Loucy (cell line): ENCODE measurements at regions not wholly inside any gene's neighbourhood (a gene's known extent, or its start where the extent isn't known, plus 50 kb on each side); places are given as distances from the start of the nearest gene placed in this dataset.
A peak's percentile ranks its signal among the peaks of the same experiment; 100 is the strongest.

Source experiments
- H2AFZ ChIP-seq: fragments of 200-600 bp; sonication (generic); 2 replicates; pipeline ENCODE4 v1.6.0; 2016; ENCODE audit warnings: antibody characterized with exemption, mild to moderate bottlenecking, low read length, moderate library complexity
- H3F3A ChIP-seq: fragments of 200-600 bp; 2 replicates; pipeline ENCODE4 v1.6.0; 2016; ENCODE audit warnings: antibody characterized with exemption, low read depth, mild to moderate bottlenecking
- H3K27me3 ChIP-seq: fragments of 200-600 bp; sonication (generic); 2 replicates; pipeline ENCODE4 v1.6.1; 2014; ENCODE audit warnings: low read length, mild to moderate bottlenecking; ENCODE audit not compliant: insufficient read depth, poor library complexity, severe bottlenecking
- H3K36me3 ChIP-seq: fragments of 200-600 bp; sonication (generic); 2 replicates; pipeline ENCODE4 v1.6.1; 2016; ENCODE audit warnings: low read length; ENCODE audit not compliant: insufficient read depth
- H3K4me1 ChIP-seq: fragments of 200-600 bp; sonication (generic); 2 replicates; pipeline ENCODE4 v1.5.1; 2014; ENCODE audit warnings: low read length, mild to moderate bottlenecking; ENCODE audit not compliant: insufficient read depth, poor library complexity, severe bottlenecking
- H3K4me2 ChIP-seq: fragments of 200-600 bp; sonication (generic); 2 replicates; pipeline ENCODE4 v1.6.0; 2014; ENCODE audit warnings: antibody characterized with exemption, low read length, low read depth, mild to moderate bottlenecking; ENCODE audit not compliant: poor library complexity, severe bottlenecking
- H3K4me3 ChIP-seq: fragments of 200-600 bp; sonication (generic); 2 replicates; pipeline ENCODE4 v1.5.1; 2014; ENCODE audit warnings: low read length, mild to moderate bottlenecking, mixed read lengths; ENCODE audit not compliant: poor library complexity, severe bottlenecking
- H3K79me2 ChIP-seq: fragments of 200-600 bp; sonication (generic); 2 replicates; pipeline ENCODE4 v1.6.1; 2014; ENCODE audit warnings: low read length; ENCODE audit not compliant: insufficient read depth
- H3K9ac ChIP-seq: fragments of 200-600 bp; sonication (generic); 2 replicates; pipeline ENCODE4 v1.6.0; 2014; ENCODE audit warnings: mild to moderate bottlenecking, low read depth, low read length, moderate library complexity; ENCODE audit not compliant: poor library complexity, severe bottlenecking
- H3K9me2 ChIP-seq: fragments of 200-600 bp; sonication (generic); replicated peaks from 2 replicates; pipeline ENCODE4 v1.6.1; 2016; ENCODE audit warnings: low read depth, low read length, mixed read lengths
- H3K9me3 ChIP-seq: fragments of 200-600 bp; sonication (generic); 2 replicates; pipeline ENCODE4 v1.6.1; 2014; ENCODE audit warnings: mild to moderate bottlenecking, antibody characterized with exemption, low read length, low read depth; ENCODE audit not compliant: insufficient read depth
- H4K20me1 ChIP-seq: fragments of 200-600 bp; sonication (generic); 2 replicates; pipeline ENCODE4 v1.6.0; 2014; ENCODE audit warnings: antibody characterized with exemption, low read length, mild to moderate bottlenecking; ENCODE audit not compliant: insufficient read depth, poor library complexity, severe bottlenecking
- CTCF ChIP-seq: fragments of 200-600 bp; sonication (generic); conservative IDR thresholded peaks from 2 replicates; pipeline ENCODE4 v1.5.1; 2014; ENCODE audit warnings: mild to moderate bottlenecking, antibody characterized with exemption, low read length
- EZH2phosphoT487 ChIP-seq: fragments of 200-600 bp; IDR thresholded peaks from 2 replicates; pipeline ENCODE4 v1.6.1; 2018; ENCODE audit warnings: antibody characterized with exemption, mild to moderate bottlenecking, moderate library complexity, borderline replicate concordance

DNA sequence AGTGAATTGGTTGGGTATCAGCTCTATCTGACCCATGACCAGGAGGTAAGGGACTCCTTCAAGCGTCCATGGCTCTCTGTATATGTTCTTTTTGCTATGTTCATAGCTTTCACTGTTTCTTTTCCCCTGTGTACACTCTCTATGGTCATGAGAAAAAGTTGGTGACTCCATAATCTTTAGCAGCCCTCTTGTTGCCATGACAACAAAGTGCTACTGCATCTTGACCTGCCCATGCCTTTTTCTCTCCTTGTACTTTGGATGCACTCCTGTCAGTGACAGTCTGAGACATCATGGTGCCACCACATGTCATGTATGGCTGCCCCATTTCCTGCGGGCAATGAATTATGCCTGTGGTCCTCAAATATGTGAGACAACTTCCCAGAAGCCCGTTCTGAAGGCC is 280.2 kb downstream of the TMEM121 start:
- H3K9ac ChIP-seq = no peak overlapping the region
- H3K4me3 ChIP-seq = peak overlapping the region; percentile 8
- no peaks in the 10 kb centered on the region for H4K20me1 ChIP-seq
- no peaks in the 10 kb centered on the region for H3K36me3 ChIP-seq
- no peaks in the 10 kb centered on the region for H3K27me3 ChIP-seq
- no peak for TF ChIP-seq EZH2phosphoT487
- no peak for TF ChIP-seq CTCF
- no peaks in the 10 kb centered on the region for H3K79me2 ChIP-seq
- peaks cover 11% of the 10 kb centered on the region; the same call in 1 of the 2 replicates for H3K9me3 ChIP-seq
- no peaks in the 10 kb centered on the region for H3F3A ChIP-seq
- H2AFZ ChIP-seq = no peak overlapping the region
- no peaks in the 10 kb centered on the region for H3K9me2 ChIP-seq
- H3K4me2 ChIP-seq = peak overlapping the region; percentile 50
- peaks cover 12% of the 10 kb centered on the region for H3K4me1 ChIP-seq

DNA sequence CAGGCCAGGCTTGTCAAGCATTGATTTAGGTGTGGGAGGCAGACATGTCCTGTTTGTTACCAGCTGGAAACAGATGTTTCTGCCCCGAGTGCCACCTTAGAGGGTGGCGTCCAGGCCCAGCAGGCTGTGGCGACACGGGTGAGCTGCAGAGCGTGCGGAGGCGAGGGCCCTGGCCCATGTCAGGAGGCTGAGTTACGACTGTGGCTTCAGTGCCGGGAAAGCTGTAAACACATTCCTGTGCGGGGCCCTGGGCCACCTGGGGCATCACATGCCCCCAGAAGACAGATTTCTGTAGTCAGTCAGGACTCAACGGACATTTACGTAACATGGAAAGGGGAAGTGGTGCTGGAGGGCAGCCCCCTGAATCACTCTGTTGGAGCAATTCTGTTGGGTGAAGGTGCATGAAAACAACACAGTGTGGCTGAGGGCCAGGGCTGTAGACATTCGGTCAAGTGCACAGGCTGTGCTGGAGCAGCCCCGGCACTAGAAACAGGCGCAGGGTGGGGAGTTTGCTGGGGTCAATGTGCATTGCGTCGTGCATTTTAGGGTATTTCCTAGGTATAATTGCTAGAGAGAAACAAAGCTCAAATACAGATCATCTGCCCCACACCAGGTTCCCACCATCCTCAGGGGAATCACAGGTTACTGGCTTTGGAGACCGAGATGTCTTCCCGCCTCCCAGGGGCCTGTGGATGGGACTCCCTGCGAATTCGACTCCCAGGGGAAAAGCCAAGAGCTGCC is 291.8 kb downstream of the TMEM121 start:
- Histone ChIP-seq H2AFZ (no peak overlapping the region), H4K20me1 (no peaks in the 10 kb centered on the region), H3K9me2 (no peaks in the 10 kb centered on the region), H3K9me3 (no peaks in the 10 kb centered on the region), H3K9ac (no peak overlapping the region), H3K79me2 (no peaks in the 10 kb centered on the region), H3K36me3 (no peaks in the 10 kb centered on the region), H3K4me3 (no peak overlapping the region), H3K4me1 (no peaks in the 10 kb centered on the region), H3K4me2 (no peak overlapping the region), H3K27me3 (no peaks in the 10 kb centered on the region), H3F3A (no peaks in the 10 kb centered on the region)
- TF ChIP-seq EZH2phosphoT487 (no peak), CTCF (no peak)

GRCh38 chr14:105818712-105819005 is 292.3 kb downstream of the TMEM121 start:
- H4K20me1 ChIP-seq = no peaks in the 10 kb centered on the region
- no peaks in the 10 kb centered on the region for H3K9me3 ChIP-seq
- H3K4me3 ChIP-seq = no peak overlapping the region
- H2AFZ ChIP-seq = no peak overlapping the region
- no peaks in the 10 kb centered on the region for H3K9me2 ChIP-seq
- TF ChIP-seq EZH2phosphoT487 (no peak), CTCF (no peak)
- H3K4me1 ChIP-seq = no peaks in the 10 kb centered on the region
- no peak overlapping the region for H3K4me2 ChIP-seq
- no peak overlapping the region for H3K9ac ChIP-seq
- no peaks in the 10 kb centered on the region for H3K79me2 ChIP-seq
- no peaks in the 10 kb centered on the region for H3F3A ChIP-seq
- no peaks in the 10 kb centered on the region for H3K27me3 ChIP-seq
- H3K36me3 ChIP-seq = no peaks in the 10 kb centered on the region
